GM12878 (cell line): ENCODE measurements at regions not wholly inside any gene's neighbourhood (a gene's known extent, or its start where the extent isn't known, plus 50 kb on each side); places are given as distances from the start of the nearest gene placed in this dataset.

Experiments
- ATAC-seq: fragments of 200-7000 bp; cut with Tn5 transposase; 3 replicates; pipeline ENCODE4 v1.9.1; 2020; ENCODE audit warnings: mild to moderate bottlenecking, moderate library complexity
- BruUV-seq: library from RNA; stranded (reverse); fragments of 400-500 nt; replicated peaks from 2 replicates; lab custom pipeline; 2021; lab: Mats Ljungman, UMichigan
- CTCF ChIA-PET: fragments of 300-600 bp; sonication (Branson Sonifier 250); formaldehyde crosslinking; extraction: SDS; loops from one replicate; lab custom pipeline; 2021; ENCODE audit warnings: inconsistent platforms; lab: Yijun Ruan, JAX
- POLR2A ChIA-PET: fragments of 350-600 bp; formaldehyde crosslinking; extraction: SDS; loops from one replicate; lab custom pipeline; 2021; ENCODE audit warnings: inconsistent platforms; lab: Charles Lee
- RAD21 ChIA-PET: fragments of 300-600 bp; sonication (Branson Sonifier 250); formaldehyde crosslinking; loops from one replicate; lab custom pipeline; 2023; ENCODE audit warnings: antibody characterized with exemption; ENCODE audit not compliant: unreplicated experiment; lab: Charles Lee
- SMC1A ChIA-PET: fragments of 300-600 bp; sonication (Branson Sonifier 250); formaldehyde crosslinking; loops from one replicate; lab custom pipeline; 2023; ENCODE audit not compliant: unreplicated experiment, uncharacterized antibody; lab: Charles Lee
- DNase-seq: peaks from one replicate; pipeline ENCODE4 v3.0.0-alpha.2; 2011; ENCODE audit warnings: low read depth, low spot score
- FAIRE-seq: peaks from 3 replicates; lab custom pipeline; 2011; peaks lifted over from hg19 to GRCh38; lab: Jason Lieb, UNC
- H2AFZ ChIP-seq: 2 replicates; pipeline ENCODE4 v1.6.0; 2011; ENCODE audit warnings: low read depth, low read length, control low read depth; ENCODE audit not compliant: control insufficient read depth
- H3K27ac ChIP-seq: 2 replicates; pipeline ENCODE4 v1.5.1; 2011; ENCODE audit warnings: control low read depth; ENCODE audit not compliant: control insufficient read depth, insufficient read depth
- H3K27me3 ChIP-seq, 2 experiments: replicated peaks in 1 of 2; 2 replicates each; pipeline versions ENCODE4 v1.6.0 to v1.6.1; 2011; ENCODE audit warnings: low read length in 1 of 2; ENCODE audit not compliant: control insufficient read depth in 2 of 2, insufficient read depth in 2 of 2
- H3K36me3 ChIP-seq, 2 experiments: 2 replicates each; pipeline ENCODE4 v1.5.1; 2011; ENCODE audit warnings: low read length in 1 of 2; ENCODE audit not compliant: control insufficient read depth in 2 of 2, insufficient read depth in 2 of 2
- H3K4me1 ChIP-seq: 2 replicates; pipeline ENCODE4 v1.6.1; 2011; ENCODE audit warnings: mild to moderate bottlenecking, low read length, moderate library complexity, mixed read lengths; ENCODE audit not compliant: control insufficient read depth, insufficient read depth
- H3K4me2 ChIP-seq: 2 replicates; pipeline ENCODE4 v1.6.0; 2011; ENCODE audit warnings: control low read depth; ENCODE audit not compliant: control insufficient read depth, insufficient read depth
- H3K4me3 ChIP-seq: fragments of 200-600 bp; sonication (generic); 2 replicates; pipeline ENCODE4 v1.5.1; 2016
- H3K79me2 ChIP-seq: 2 replicates; pipeline ENCODE4 v1.6.0; 2011; ENCODE audit warnings: low read length; ENCODE audit not compliant: control insufficient read depth, insufficient read depth
- H3K9ac ChIP-seq: 2 replicates; pipeline ENCODE4 v1.8.0; 2011; ENCODE audit warnings: low read length, control low read depth, mixed read lengths; ENCODE audit not compliant: control insufficient read depth, insufficient read depth
- H3K9me3 ChIP-seq: replicated peaks from 3 replicates; pipeline ENCODE4 v1.5.1; 2011; ENCODE audit warnings: mild to moderate bottlenecking, low read length; ENCODE audit not compliant: control insufficient read depth, insufficient read depth
- H4K20me1 ChIP-seq: 2 replicates; pipeline ENCODE4 v1.6.0; 2011; ENCODE audit not compliant: control insufficient read depth, insufficient read depth
- BCL11A ChIP-seq: IDR thresholded peaks from 2 replicates; pipeline ENCODE4 v1.6.1; 2011; ENCODE audit warnings: low read depth, low read length
- CREB1 ChIP-seq: IDR thresholded peaks from 2 replicates; pipeline ENCODE4 v1.6.1; 2012; ENCODE audit warnings: low read depth, mild to moderate bottlenecking, inconsistent platforms
- CREM ChIP-seq: IDR thresholded peaks from 2 replicates; pipeline ENCODE4 v1.6.1; 2014; ENCODE audit warnings: antibody characterized with exemption, low read depth
- EP300 ChIP-seq, 2 experiments: fragments of 150-350 bp in 1 of 2; IDR thresholded peaks; 2 replicates each; pipeline ENCODE4 v1.6.1; 2011 to 2012; ENCODE audit warnings: low read depth in 2 of 2, low read length in 2 of 2, borderline replicate concordance in 1 of 2, improper control_type of control experiment in 1 of 2, inconsistent platforms in 1 of 2; ENCODE audit not compliant: control insufficient read depth in 1 of 2
- HDGF ChIP-seq: fragments of 450-650 bp; IDR thresholded peaks from 2 replicates; pipeline ENCODE4 v1.6.1; 2016; ENCODE audit warnings: antibody characterized with exemption
- IKZF2 ChIP-seq, 2 experiments: fragments of 450-650 bp; IDR thresholded peaks; 2 replicates each; pipeline ENCODE4 v1.6.1; 2017; ENCODE audit warnings: mild to moderate bottlenecking in 2 of 2, moderate library complexity in 2 of 2
- IRF4 ChIP-seq: IDR thresholded peaks from 2 replicates; pipeline ENCODE4 v1.6.1; 2011; ENCODE audit warnings: low read depth, low read length
- JUNB ChIP-seq: IDR thresholded peaks from 2 replicates; pipeline ENCODE4 v1.6.1; 2016; ENCODE audit warnings: antibody characterized with exemption, mild to moderate bottlenecking
- NFIC ChIP-seq: IDR thresholded peaks from 2 replicates; pipeline ENCODE4 v1.6.1; 2012; ENCODE audit warnings: low read depth, mild to moderate bottlenecking, inconsistent platforms, low read length, moderate library complexity
- NFYB ChIP-seq: IDR thresholded peaks from 2 replicates; pipeline ENCODE4 v1.6.1; 2011; ENCODE audit warnings: low read depth, mild to moderate bottlenecking, low read length, improper control_type of control experiment, moderate library complexity; ENCODE audit not compliant: insufficient read depth
- POLR2AphosphoS2 ChIP-seq: IDR thresholded peaks from 2 replicates; pipeline ENCODE4 v1.6.1; 2011; ENCODE audit warnings: low read depth, mild to moderate bottlenecking, low read length, improper control_type of control experiment, moderate library complexity
- RUNX3 ChIP-seq: IDR thresholded peaks from 2 replicates; pipeline ENCODE4 v1.6.1; 2012; ENCODE audit warnings: low read length, inconsistent platforms
- TBL1XR1 ChIP-seq: IDR thresholded peaks from 2 replicates; pipeline ENCODE4 v1.6.1; 2012; ENCODE audit warnings: low read depth, low read length, improper control_type of control experiment
- ZNF217 ChIP-seq: fragments of 450-650 bp; IDR thresholded peaks from 2 replicates; pipeline ENCODE4 v1.6.1; 2017; ENCODE audit warnings: antibody characterized with exemption, mild to moderate bottlenecking
- WGBS: methylation state at CpG from one replicate; pipeline ENCODE4 v1.1.6; 2016; ENCODE audit warnings: low lambda C conversion rate; ENCODE audit not compliant: insufficient replicate concordance, insufficient coverage; ENCODE audit errors: missing lambda C conversion rate; 5-methylcytosine and 5-hydroxymethylcytosine counted together
- in situ Hi-C: fragments of 300-500 bp; cut with MboI; formaldehyde crosslinking; loops from 9 replicates; pipeline ENCODE4 v1.14.3; 2018; ENCODE audit warnings: mixed read lengths
- intact Hi-C: fragments of 100-400 bp; cut with micrococcal nuclease; formaldehyde crosslinking; loops from one replicate; pipeline ENCODE4 v1.14.2; 2022; ENCODE audit not compliant: unreplicated experiment
- TF ChIP-seq, protein P1 (sequence below): IDR thresholded peaks from 2 replicates; pipeline ENCODE4 v1.6.1; 2012; ENCODE audit warnings: mild to moderate bottlenecking, low read depth, low read length

DNA sequence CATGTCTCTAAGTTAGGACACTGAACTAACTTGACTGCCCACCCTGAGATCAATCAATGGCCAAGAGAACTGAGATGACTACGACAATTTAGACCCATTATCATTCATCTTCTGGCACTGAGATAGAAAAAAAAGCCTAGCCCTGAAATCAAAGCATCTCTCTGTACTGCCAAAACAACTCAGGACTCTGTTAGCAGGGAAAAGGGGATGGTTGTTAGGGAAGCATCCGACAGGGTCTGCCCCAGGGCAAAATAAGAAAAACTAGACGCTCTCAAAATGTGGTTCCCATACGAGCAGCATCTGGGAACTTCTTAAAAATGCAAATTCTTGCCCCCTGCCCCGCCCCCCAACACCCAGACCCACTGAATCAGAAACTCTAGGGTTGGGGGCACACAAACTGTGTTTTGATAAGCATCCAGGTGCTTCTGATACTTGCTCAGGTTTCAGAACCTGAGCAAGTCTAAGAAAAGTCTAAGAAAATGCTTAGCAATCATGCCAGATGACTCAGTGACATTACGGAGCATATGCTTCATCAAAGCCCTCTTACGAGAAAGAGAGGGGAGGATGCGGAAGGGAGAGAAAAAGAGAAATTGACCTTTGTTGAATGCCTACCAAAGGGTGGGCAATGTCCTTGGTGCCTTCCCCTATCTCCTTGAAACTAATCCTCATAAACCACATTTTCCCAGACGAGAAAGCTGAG, 172.8 kb upstream of the HES1 start:
- FAIRE-seq = no peak
- RAD21 ChIA-PET = no interaction called here

DNA sequence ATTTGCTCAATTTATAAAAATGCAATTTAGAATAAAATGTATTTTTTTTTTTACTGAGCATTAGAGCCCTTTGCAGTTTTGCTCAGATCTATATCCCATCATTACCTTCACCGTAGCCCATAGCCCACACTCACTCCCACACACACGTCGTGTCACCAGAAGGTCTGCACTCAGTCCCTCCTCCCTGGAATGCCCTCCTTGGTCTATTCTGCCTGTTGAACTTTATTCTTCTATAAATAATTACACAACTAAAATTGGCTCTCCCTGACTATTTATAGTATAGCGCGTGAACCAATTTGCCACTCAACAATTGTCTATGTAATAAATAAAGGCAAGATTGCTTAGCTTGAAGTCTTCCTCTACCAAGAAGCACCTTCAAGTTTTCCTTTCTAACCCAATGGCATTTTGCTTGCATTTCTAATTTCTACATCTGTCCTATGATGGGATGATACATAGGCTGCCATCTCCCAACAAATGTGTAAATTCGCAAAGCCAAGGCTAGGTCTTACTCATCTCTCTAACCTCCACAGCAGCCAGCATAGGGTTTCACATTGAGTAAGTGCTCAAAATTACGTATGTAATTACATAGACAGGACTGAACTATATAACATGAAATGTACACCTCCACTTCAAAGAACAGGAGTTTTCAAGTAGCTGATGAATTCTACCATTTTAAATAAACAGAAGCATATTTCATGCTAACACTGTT, 172.0 kb upstream of the HES1 start:
- DNase-seq = peak; percentile 28
- POLR2A ChIA-PET = no interaction called here
- WGBS = 10% methylated on average over 7 of the region's 7 CpGs
- TF ChIP-seq TBL1XR1 (no peak), CREB1 (0 out of 2 replicates have a peak, but pooled peaks have one; percentile 18), IRF4 (0 out of 2 replicates have a peak, but pooled peaks have one; percentile 30), JUNB (peak; percentile 84), ZNF217 (no peak), EP300 (IDR thresholded peaks at IDR 0.05; ENCODE audit: borderline replicate concordance in 1 of 2, control insufficient read depth in 1 of 2, low read depth in 2 of 2, low read length in 2 of 2) (no peak), CREM (0 out of 2 replicates have a peak, but pooled peaks have one; percentile 45), IKZF2 (IDR thresholded peaks at IDR 0.05) (peak in 1 of 2 experiments; percentile 18; a peak in 1 of 4 replicates), NFIC (peak; percentile 47; the same call in 1 of the 2 replicates), RUNX3 (peak; percentile 56), NFYB (no peak), BCL11A (0 out of 2 replicates have a peak, but pooled peaks have one; percentile 12)
- TF ChIP-seq, protein P1, sequence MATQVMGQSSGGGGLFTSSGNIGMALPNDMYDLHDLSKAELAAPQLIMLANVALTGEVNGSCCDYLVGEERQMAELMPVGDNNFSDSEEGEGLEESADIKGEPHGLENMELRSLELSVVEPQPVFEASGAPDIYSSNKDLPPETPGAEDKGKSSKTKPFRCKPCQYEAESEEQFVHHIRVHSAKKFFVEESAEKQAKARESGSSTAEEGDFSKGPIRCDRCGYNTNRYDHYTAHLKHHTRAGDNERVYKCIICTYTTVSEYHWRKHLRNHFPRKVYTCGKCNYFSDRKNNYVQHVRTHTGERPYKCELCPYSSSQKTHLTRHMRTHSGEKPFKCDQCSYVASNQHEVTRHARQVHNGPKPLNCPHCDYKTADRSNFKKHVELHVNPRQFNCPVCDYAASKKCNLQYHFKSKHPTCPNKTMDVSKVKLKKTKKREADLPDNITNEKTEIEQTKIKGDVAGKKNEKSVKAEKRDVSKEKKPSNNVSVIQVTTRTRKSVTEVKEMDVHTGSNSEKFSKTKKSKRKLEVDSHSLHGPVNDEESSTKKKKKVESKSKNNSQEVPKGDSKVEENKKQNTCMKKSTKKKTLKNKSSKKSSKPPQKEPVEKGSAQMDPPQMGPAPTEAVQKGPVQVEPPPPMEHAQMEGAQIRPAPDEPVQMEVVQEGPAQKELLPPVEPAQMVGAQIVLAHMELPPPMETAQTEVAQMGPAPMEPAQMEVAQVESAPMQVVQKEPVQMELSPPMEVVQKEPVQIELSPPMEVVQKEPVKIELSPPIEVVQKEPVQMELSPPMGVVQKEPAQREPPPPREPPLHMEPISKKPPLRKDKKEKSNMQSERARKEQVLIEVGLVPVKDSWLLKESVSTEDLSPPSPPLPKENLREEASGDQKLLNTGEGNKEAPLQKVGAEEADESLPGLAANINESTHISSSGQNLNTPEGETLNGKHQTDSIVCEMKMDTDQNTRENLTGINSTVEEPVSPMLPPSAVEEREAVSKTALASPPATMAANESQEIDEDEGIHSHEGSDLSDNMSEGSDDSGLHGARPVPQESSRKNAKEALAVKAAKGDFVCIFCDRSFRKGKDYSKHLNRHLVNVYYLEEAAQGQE = no peak

More for the DNA sequence above, 172.8 kb upstream of the HES1 start:
- H4K20me1 ChIP-seq = no peaks in the 10 kb centered on the region
- no peak overlapping the region for H3K9ac ChIP-seq
- POLR2A ChIA-PET = no interaction called here
- SMC1A ChIA-PET = interaction anchor here (1.0 kb wide), 1 partner anchor 9 kb away, joined by 3 read pairs; no protein-coding TSS in a partner anchor
- in situ Hi-C loops (no loop called here), intact Hi-C loops (no loop called here)
- H3K4me1 ChIP-seq = no peaks in the 10 kb centered on the region
- no peak overlapping the region for H3K4me2 ChIP-seq
- H3K36me3 ChIP-seq = no peaks in the 10 kb centered on the region
- H3K27me3 ChIP-seq = no peaks in the 10 kb centered on the region; a peak in 1 of 4 replicates
- ATAC-seq = no peak
- no peak overlapping the region for H3K27ac ChIP-seq
- DNase-seq = no peak
- no peaks in the 10 kb centered on the region for H3K9me3 ChIP-seq
- BruUV-seq = no TSS peak
- no peak overlapping the region for H2AFZ ChIP-seq
- H3K4me3 ChIP-seq = no peak overlapping the region
- no peak for TF ChIP-seq HDGF
- TF ChIP-seq POLR2AphosphoS2 = no peak
- CTCF ChIA-PET = no interaction called here
- 22% methylated on average over 9 of the region's 9 CpGs for WGBS
- no peaks in the 10 kb centered on the region for H3K79me2 ChIP-seq

More for the DNA sequence above, 172.0 kb upstream of the HES1 start:
- SMC1A ChIA-PET = interaction anchor here (1.0 kb wide), 2 partner anchors 9 to 24 kb away, joined by 3 read pairs; no protein-coding TSS in a partner anchor
- Histone ChIP-seq H3K4me3 (no peak overlapping the region), H3K9me3 (no peaks in the 10 kb centered on the region), H4K20me1 (no peaks in the 10 kb centered on the region), H3K27me3 (no peaks in the 10 kb centered on the region; a peak in 2 of 4 replicates), H3K27ac (no peak overlapping the region), H2AFZ (no peak overlapping the region), H3K4me1 (no peaks in the 10 kb centered on the region), H3K79me2 (no peaks in the 10 kb centered on the region), H3K36me3 (no peaks in the 10 kb centered on the region), H3K9ac (no peak overlapping the region), H3K4me2 (no peak overlapping the region)
- in situ Hi-C loops (no loop called here), intact Hi-C loops (no loop called here)
- RAD21 ChIA-PET = no interaction called here
- ATAC-seq (peak; percentile 96), FAIRE-seq (peak; percentile 77)
- no TSS peak for BruUV-seq
- CTCF ChIA-PET = no interaction called here
